Activated CD8-positive, alpha-beta memory T cell treated with anti-CD3 and anti-CD28 coated beads for 24 hours (primary cell): ENCODE measurements at regions not wholly inside any gene's neighbourhood (a gene's known extent, or its start where the extent isn't known, plus 50 kb on each side); places are given as distances from the start of the nearest gene placed in this dataset.

Experiments used
- DNase-seq: peaks from one replicate; pipeline ENCODE4 v3.0.0-alpha.2; 2020

DNA sequence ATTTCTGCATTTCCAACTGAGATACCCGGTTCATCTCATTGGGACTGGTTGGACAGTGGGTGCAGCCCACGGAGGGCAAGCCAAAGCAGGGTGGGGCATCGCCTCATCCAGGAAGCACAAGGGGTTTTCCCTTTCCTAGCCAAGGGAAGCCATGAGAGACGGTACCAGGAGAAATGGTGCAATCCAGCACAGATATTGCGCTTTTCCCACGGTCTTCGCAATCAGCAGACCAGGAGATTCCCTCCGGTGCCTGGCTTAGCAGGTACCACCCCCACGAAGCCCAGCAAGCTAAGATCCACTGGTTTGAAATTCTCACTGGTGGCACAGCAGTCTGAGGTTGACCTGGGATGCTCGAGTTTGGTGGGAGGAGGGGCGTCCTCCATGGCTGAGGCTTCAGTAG lies 527.0 kb downstream of the TLE1 start:
- no peak for DNase-seq

DNA sequence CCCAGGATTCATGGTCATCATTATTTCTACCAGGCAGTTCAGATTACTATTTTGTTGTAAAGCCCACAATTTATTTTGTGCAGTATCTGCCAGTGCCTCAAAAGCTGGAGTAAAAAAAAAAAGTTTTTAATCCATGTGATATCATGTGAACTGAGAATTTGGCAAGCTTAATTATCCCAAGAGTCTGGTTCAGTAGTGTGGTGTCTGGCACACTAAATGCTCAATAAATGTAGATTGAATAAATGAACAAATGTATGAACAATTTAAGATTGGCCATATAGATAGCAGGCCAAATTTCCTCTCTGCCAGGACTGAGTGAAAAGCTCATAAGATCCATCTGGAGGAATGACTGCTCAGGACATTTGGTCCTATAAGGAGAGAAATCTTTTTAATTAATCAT lies 533.0 kb downstream of the TLE1 start:
- no peak for DNase-seq

DNA sequence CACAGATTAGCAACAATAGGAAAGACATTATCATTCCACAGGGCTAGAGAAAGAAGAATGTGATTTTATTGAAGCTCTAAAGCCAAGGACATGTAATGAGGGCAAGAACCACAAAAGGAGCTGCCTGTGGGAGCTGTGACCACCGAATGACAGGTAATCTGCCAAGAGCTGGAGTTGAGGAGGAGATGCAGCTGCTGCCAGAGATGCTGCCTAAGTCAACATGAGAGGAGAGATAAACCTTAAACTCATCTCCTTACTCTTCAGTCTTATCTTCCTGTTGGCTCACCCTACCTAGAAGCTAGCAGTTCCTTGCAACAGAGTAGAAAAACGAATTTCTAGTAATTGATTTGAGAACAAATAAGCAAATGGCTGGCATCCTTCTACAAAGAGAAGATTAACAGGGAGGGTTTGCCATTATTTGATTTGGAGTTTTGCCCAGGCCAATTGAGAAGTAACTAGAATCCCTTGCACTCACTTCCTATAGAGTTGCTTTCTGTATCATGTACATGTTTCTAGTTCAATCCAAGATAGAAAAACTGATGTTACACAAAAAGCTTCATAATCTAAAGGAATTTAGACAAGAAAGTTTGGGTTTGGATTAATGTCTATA lies 539.2 kb downstream of the TLE1 start:
- DNase-seq, result no peak

DNA sequence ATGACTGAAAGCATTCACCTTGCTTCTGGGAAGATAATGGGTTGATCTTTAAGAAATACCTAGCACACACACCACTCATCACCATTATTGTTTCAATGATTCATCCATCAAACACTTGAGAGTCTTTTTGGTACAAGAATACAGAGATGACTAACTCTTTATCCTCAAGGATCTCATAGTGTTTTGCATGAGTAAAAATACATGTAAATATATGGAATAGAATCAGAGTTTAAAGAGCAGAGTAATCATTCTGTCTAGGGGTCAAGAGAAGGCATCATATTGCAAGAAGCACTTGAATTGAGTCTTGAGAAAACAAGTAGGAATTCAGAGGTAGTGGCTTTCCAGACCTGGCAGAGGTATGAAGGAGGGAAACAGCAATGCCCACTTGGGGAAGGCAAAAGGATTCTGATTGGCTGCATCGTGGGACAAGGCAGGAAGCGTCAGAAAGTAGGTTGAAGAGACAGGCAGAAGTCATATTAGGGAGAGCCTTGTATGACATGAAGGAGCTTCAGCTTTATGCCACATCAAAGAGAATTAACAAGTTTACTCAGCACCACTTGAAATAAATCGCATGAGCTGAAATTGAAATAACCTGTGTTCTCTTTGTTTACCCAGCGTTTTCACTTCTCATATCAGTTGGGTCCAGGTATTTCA lies 542.5 kb downstream of the TLE1 start:
- no peak for DNase-seq

DNA sequence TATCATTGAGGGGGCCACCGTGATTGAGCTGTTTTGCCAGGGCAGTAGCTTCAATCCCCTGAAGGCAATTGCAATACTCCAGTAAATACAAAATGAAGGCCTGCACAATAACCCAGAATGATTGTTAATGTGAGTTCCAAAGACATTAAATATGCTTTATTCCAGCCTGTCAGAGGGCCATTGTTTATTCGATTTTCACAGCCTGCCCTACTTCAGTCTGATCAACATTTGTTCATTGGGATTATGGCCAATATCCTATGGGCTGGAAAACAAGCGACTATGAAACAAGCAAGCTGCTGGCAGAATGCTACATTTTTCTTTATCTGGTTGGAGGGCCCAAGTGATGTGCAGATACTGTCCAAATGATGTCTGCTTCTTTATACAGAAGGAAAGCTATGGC lies 543.1 kb downstream of the TLE1 start:
- no peak for DNase-seq

DNA sequence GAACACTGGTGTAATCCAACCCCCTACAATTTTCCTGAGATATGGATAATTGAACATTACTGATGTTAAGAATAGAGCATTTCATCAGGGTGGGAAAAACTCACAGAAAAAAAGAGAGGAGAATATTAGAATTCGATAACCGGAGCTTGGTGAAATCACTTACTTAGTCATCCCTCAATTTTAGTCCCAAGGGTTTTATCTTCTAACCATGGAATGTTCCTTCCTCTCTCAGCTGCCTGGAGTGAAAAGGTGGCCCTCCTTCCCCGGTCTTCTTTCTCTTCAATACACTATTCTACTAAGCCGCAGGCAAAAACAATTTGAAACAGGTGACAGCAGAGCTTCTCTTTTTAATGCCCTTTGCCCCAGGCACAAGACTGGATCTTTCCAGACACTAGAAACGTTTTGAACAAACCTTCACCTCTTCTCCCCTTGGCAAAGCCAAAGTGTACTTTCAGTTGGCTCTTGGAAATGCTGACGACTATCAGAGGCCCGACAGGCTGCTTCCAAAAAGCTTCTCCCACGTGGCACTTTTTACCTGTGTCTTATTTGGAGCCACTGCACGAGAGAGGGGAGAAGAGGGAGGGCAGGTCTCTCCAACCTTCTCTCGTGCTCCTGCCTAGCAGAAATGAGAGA lies 543.9 kb downstream of the TLE1 start:
- no peak for DNase-seq

DNA sequence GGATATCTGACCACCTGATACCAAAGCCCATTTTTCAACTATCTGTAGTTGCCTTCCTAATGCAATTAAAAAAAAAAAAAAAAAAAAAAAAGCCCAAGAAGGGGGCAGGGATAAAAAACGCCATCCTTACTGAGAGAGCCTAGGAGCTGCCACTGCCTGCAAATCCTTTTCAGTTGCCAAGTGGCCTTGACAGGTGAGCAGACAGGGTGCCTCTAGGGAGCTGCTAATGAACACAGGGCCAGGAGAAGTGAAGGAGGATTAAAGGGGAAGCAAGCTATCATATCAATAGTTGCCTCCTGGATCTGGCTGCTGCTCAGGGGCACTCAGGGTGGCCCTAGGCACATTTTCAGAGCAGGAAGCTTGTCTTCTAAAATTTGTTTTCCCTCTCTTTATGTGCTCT lies 547.4 kb downstream of the TLE1 start:
- DNase-seq, result no peak

DNA sequence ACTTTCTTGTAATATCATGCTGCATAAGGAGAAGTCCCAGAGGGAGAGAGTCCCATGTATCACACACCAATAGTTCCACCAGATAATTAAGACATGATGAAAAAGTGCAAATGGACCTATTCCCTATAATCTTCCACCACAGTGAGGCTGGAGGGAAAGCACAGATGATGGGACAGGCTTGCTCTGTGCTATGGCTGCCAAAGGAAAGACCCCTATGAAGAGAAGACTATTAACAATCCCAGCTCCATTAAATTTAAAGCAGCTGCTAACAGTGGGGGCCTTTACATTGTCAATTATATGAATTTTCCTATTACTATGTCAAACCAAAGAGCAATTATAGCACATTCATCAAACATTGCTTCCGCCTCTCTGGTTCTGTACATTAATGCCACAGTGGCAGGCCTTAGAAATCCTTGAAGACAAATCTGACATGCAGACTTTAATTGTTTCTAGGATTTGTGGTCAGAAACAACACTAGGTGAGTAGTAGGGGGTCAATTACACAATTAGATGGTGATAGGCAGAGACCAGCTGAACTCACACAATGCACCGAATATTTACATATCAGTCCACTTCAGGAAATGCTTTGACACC lies 551.3 kb downstream of the TLE1 start:
- DNase-seq, result no peak

DNA sequence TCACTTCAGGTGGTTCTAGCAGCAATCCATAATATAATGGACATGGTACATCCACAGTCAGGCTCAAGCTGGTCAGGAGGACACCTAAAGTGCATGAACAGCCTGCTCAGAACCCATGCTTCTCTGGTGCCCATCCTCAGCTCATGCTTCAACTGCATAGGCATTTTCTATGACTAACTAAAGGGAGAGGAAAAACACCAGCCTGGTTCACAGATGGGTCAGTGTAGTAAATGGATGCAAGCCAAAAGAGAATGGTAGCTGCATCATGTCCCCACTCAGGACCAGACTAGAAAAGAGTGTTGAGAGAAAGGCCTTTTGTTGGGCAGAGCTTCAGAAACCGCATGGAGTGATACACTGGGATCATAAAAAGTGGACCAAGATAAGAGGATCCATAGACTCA lies 556.6 kb downstream of the TLE1 start:
- DNase-seq, result no peak

DNA sequence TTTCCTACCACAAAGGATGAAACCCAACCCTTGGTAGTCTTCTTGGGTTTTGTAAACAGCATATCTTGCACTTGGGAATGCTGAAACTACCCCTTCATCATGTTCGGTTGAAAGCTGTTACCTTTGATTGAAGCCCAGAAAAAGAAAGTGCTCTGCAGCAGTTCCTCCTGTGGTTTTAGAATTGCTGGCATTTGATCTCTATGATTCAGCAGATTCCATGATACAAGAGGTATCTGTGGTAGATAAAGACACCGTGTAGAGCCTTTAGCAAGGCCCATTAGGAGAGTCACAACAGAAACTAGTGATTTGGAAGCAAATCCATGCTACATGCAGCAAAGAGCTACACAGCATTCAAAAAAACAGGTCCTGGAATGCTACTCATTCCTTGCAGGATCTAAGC lies 557.0 kb downstream of the TLE1 start:
- no peak for DNase-seq

DNA sequence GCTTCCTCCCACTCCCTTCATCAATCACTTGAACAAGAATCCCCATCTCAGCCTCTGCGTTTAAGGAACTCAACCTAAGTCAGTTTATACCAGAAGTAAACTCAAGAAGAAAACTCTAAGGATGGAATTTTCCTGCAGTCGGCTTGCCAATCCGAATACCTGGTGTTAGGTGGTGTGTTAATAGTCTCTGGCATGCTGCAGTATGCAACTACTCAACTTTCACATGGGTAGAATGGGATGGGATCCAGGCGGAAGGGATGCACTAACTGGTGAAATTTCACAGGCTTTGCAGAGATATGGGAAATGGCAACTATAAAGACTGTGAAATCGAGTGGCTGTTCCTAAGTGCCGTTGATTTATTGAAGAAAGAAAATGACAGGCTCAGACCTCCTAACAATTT lies 560.6 kb downstream of the TLE1 start:
- no peak for DNase-seq

DNA sequence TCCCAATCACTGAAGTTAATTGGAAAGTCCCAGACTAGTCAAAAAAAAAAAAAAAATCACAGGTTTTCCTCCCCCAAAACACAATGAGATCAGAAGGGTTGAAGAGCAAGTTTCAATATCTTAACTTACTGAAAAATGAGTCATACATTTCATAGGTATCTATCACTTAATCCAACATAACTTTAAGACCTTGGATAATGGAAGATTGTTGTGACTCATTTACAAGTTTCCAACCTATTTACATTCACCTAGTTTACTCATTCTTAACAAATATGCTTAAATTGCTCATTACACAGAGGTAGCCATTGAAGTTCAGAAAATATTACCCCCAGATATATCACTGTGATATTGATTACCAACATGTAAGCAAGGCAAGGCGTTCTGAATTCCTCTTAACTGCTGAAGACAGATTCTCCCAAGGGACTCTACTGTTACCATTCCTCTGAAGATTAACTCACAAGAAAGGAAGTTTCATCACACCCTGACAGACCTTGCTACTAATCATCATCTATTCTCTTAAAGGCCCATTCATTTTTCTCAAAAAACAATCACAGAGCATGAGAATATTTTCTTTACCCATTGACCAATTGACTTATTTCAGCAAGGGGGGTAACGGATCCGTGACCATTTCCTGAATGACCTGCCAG lies 563.8 kb downstream of the TLE1 start:
- no peak for DNase-seq

DNA sequence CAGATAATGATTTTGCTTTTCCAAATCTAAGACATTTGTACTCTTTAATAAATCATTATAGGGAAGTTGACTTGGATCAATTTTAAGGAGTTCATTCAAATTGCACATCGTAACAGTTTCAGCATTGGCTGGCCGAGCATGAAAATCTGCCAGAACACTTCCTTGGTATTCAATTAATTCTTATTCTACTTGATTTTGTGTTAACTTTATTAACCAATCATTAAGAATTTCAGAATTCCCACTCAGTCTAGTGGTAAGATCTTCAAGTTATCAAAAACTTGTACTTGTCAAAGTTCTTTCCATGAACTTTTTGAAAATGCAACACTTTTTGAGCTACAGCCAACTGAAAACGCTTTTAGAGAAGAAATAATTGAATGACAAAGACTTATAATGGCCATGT lies 565.8 kb downstream of the TLE1 start:
- no peak for DNase-seq

DNA sequence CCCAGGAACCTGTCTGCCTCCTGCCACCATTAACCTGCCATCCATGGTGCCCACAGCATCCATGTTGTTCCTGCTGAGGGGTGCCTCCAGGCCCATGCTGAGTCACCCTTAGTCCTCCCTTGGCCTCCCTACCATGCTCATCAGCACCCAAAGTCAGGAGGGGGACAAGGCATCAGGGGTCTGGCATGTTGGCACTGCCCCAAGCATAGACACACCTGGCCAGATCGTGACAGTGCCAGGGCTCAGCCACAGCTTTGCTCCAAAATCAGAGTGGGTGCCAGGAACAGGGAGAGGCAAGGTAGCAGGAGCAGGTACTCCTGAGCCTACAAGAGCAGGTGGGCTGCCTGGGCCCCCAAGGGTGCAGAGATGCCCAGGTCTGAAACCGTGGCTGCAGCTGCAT lies 566.6 kb downstream of the TLE1 start:
- no peak for DNase-seq

DNA sequence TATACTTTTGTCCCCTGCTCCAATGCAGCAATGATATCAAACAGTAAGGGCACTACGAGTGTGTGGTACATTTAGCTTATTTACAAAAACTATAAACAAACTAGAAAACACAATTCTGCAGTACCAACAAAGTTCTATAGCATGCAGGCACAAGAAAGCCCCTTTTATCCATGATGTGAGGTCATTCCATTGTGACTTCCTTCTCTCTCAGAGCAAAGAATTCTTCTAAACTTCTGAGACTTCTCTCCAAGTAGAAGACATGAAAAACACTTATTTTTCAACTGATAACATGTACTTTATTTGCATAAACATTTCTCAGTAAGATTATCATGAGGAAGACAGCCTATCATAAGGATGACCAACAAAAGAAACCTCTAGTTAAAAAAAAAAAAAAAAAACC lies 569.8 kb downstream of the TLE1 start:
- no peak for DNase-seq

DNA sequence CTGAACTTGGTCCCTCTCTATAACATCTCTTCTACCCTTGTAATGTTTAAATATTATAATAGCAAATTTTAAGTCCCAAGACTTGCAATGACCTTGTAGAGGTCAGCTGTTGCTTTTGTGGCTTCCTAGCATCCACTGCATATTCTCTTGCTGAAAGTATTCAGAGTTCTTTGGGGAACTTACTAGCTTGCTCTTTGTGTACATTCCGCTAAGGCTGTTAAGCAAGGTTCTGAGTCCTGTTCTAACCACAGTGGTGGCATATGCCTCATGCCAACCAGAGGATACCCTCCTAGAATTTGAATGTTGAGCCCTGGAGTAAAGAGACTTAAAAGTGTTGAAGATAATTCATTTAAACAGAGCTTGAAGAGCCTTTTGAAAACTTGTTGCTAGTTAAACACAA lies 570.9 kb downstream of the TLE1 start:
- DNase-seq, result no peak

DNA sequence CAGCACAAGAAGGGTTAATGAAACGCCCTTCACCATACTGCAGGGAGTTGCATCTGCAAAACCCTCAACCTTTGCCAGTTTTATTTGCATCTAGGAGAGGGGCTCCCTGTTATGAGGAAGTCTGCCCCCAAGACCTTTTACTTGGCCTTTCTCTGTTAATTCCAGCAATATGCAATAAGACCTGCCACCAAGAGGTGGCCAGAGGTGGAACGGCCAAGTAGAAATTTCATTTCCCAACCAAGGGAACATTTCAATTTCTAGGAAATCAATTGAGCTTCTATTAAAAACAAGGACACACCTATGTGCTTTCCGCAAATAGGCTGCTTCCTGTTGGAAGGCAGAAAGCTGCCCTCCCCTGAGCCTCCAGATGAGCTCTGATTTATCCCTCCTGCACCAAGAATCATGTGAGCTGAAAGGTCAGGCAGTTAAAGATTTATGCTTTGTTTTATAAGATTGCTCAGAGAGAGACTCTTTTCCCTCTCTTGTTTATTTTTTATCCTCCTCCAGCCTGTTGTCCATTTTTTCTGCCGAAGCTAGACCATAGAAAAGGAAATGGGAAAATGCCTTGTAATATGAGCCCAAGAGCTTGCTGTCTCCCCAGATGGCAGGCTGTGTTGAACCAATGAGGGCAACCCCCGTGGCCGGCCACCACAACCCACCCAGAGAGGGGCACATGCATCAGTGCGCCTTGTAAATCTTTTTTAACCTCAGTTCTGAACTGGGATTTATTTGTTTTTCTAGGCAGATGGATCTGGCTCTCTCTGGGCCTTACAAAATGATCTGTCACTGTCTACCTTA lies 572.8 kb downstream of the TLE1 start:
- no peak for DNase-seq

DNA sequence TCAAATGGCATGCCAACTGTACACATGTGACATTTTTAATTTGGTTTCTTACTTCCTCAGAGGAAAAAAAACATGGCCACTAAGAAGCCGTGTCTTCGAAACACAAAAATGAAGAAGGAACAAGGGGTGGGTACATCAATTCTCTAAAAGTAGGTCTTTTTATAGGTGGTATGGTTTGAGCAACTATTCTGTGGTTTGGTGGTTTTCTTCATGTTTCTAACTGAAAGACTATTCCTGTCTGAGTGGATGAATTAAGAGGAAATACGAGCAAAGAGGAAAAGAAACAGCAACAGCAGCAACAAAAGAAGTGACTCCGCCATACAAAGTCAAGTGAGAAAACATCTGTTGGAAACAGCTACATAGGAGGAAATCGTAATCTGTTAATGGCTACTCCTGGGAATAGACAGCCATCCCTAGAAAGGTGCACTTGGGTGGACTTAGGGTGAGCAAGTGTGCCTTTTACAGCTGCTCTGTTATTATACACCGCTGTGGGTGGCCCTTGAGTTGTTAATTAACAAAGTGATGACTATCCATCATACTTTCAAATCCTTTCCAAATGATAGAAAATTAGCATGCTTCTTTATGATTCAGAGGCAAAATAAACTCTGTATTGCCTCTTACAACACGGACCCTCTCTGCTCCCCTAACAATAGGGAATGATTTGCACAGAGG lies 575.8 kb downstream of the TLE1 start:
- no peak for DNase-seq

DNA sequence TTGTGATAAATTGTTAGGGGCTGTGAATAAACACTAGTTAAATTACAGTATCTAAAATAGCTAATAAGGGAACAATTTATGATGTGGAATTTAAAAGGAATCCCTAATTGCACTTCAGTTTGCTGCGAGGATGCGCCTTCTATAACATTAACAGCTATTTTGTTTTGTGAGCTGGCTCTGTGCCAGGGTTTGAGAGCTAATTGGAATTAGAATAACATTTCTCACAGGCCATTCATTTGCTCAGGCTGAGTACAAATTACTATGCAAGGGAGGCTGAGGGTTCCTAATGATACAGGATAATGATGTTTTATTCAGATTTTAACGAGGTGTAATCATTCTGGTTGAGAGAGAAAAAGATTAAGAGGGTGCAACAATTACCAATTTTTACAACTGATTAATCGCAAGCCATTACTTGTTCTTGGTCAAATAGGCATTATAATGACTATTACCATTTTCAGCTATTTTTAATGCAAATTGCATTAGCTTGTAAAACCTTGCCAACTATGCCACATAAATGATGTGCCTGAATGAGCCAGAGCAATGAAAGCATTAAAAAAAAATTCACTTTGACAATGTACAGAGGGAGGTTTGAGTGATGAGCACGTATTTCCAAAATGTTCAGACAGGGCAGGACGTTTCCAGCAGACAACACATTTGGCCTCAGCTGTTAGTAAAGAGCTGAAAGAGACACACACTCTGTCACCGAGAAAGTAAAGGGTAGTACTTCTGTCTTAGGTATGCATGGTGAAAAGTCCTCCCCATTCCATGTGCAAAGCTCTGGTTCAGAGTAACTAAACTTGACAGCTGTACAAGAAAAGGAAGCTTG lies 576.5 kb downstream of the TLE1 start:
- no peak for DNase-seq

DNA sequence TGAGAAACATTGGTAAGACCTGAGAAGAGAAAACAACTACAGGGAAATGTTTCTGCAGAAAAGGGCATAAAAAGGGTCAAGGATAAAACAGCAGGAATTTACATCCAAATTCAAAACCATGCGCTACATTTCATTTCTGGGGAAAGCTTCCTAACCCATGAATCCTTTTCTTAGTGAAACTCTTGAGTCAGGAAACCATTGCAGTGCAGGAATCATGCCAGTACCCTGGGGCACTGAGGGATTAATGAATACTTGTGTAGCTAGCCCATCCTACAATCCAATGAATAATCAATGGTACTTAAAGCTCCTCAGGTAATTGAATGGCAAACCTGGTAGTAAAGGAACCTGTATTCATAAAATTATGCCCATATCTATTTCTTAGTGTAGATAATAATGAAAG lies 580.5 kb downstream of the TLE1 start:
- no peak for DNase-seq

DNA sequence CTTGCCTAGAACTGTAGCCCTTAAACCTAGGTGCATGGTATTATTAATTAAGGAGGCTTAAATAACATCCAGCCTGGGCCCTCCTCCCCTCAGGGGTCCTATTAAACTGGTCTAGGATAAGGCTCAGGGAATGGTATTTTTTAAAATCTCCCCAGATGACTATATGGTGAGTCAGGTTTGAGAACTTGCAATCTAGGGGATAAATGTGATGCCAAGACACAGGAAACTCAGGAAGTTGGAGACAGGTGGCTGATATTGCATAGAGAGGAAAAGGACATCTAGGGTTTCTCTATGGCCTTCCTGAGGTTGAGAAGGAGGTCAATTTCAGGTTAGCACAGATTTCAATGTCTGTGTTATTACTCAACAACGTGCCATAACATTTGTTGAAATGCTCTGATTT lies 581.0 kb downstream of the TLE1 start:
- no peak for DNase-seq
